ENCODE measurements at regions not wholly inside any gene's neighbourhood (a gene's known extent, or its start where the extent isn't known, plus 50 kb on each side); places are given as distances from the start of the nearest gene placed in this dataset.

DNA sequence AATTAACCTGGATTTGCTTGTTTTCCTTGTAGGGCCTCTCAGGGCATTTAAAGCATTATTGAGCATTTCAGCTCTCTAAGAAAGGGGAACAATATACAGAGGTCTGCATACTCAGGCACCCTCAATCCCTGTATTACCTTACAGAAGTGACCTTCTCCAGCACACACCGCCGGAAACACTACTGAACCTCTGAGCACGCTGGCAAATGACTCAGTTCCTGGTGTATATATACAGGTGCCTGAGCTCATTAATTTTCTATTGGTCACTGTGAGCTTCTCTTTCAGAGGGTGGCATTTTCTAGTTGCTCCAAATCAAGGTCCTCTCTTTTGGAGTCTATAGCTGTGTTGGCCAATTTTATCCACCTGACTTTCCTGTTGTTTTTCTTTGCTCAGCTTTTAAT lies 85.2 kb upstream of the COPS8 start:
- TF ChIP-seq ARNT (IDR thresholded peaks at IDR 0.05) (no peak), SP1 (IDR thresholded peaks at IDR 0.05) (no peak), ZNF384 (IDR thresholded peaks at IDR 0.05) (no peak), SUZ12 (IDR thresholded peaks at IDR 0.05) (no peak), TARDBP (IDR thresholded peaks at IDR 0.05) (no peak), FOXK2 (IDR thresholded peaks at IDR 0.05) (no peak), L3MBTL2 (conservative IDR thresholded peaks at IDR 0.05) (no peak), FOXA1 (IDR thresholded peaks at IDR 0.05) (no peak), BHLHE40 (IDR thresholded peaks at IDR 0.05; ENCODE audit: borderline replicate concordance) (no peak), LEF1 (IDR thresholded peaks at IDR 0.05; ENCODE audit: borderline replicate concordance) (no peak)
- TF ChIP-seq, protein P1, sequence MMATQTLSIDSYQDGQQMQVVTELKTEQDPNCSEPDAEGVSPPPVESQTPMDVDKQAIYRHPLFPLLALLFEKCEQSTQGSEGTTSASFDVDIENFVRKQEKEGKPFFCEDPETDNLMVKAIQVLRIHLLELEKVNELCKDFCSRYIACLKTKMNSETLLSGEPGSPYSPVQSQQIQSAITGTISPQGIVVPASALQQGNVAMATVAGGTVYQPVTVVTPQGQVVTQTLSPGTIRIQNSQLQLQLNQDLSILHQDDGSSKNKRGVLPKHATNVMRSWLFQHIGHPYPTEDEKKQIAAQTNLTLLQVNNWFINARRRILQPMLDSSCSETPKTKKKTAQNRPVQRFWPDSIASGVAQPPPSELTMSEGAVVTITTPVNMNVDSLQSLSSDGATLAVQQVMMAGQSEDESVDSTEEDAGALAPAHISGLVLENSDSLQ (IDR thresholded peaks at IDR 0.05) = no peak

Measured in HEK293T (cell line).